ENCODE measurements at regions not wholly inside any gene's neighbourhood (a gene's known extent, or its start where the extent isn't known, plus 50 kb on each side); places are given as distances from the start of the nearest gene placed in this dataset.
"Not testable (repeated sequence)": the region's sequence is repeated elsewhere in the genome, so short reads cannot be mapped to it uniquely, and the experiment has no call there.

DNA sequence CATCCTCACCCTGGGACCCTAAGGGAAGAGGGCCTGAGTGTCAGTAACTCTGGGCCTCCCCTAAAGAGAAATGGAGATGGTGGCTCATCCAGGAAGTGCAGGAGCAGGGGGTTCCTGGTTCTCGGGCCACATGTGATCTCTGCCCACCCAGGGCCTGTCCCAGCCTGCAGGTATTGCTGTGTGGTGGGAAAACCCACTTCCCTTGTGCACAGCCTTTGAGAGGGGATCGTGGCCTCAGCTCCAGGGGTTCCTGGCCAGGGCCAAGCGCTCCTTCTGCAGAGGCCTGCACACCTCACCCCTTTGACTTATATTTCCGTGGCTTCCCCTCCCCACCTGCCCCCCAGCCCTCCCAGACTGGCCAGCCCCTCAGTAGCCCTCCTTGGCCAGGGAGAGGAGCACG, 213.5 kb downstream of the OR4C45 start:
- intact Hi-C loops (cut with DNase I): no loop called here
- peak in 1 of 10 donors; percentile 76 for DNase-seq

- DNase-seq: peak in 1 of 10 donors; percentile 56
- intact Hi-C loops (cut with DNase I): no loop called here
Observed at GRCh38 chr11:50246699-50247098, 214.0 kb downstream of the OR4C45 start.

GRCh38 chr11:50247309-50247874, 214.7 kb downstream of the OR4C45 start:
- peak in 1 of 10 donors; percentile 69 for DNase-seq
- intact Hi-C loops (cut with DNase I): no loop called here

DNA sequence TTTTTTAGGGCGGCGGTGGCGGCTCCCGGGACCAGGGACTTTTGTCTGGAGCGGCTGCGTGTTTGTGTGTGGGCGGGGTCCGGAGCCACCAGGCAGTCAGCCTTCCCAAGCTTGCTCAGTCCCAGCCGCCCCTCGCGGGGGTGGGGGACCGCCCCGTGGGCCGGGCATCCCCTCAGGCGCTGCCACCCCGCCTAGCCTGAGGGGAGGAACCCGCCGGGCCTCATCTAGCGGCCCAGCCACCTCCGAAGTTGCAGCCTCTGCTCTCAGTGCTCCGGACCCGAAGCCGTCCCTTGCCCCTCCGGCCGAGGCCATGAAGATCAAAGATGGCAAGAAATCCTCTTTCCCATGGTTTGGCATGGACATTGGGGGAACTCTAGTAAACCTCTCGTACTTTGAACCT, 235.2 kb downstream of the OR4C45 start:
- intact Hi-C loops (cut with DNase I): no loop called here
- DNase-seq: peak in 1 of 10 donors; percentile 80

DNA sequence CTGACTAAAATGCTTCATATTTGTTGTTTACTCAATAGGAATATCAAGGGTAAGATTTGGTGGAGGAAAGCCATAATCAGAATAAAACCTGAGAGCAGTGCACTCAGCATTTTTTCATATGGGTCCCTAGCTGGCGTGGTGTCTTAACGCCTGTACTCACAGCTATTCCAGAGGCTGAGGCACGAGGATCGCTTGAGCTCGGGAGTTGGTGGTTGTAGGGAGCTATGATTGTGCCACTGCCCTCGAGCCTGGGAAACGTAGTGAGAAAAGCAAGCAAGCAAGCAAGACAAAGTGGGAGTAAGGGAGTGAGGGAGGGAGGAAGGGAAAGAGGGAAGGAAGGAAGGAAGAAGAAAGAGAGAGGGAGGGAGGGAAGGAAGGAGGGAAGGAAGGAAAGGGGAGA, 242.5 kb downstream of the OR4C45 start:
- no peak for DNase-seq
- intact Hi-C loops (cut with DNase I): no loop called here

DNA sequence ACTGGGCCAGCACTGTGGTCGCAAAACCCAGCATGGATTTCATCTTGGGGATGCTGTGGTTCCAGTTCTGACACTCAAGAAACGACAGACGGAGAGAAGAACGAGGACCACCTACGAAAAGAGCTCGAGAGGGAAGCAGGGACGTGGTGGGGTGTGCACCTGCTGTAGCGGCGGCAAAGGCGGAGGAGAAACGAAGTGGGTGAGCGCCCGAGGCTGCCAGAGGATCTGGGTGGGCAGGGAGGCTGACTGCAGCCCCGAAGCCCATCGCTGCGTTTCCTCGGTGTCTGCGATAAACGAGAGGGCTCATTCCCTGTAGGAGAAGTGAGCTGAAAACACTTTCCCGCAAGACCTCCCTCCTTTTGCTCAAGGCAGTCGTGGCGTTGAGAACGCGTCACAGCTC, 246.1 kb downstream of the OR4C45 start:
- intact Hi-C loops (cut with DNase I): no loop called here
- no peak for DNase-seq

DNA sequence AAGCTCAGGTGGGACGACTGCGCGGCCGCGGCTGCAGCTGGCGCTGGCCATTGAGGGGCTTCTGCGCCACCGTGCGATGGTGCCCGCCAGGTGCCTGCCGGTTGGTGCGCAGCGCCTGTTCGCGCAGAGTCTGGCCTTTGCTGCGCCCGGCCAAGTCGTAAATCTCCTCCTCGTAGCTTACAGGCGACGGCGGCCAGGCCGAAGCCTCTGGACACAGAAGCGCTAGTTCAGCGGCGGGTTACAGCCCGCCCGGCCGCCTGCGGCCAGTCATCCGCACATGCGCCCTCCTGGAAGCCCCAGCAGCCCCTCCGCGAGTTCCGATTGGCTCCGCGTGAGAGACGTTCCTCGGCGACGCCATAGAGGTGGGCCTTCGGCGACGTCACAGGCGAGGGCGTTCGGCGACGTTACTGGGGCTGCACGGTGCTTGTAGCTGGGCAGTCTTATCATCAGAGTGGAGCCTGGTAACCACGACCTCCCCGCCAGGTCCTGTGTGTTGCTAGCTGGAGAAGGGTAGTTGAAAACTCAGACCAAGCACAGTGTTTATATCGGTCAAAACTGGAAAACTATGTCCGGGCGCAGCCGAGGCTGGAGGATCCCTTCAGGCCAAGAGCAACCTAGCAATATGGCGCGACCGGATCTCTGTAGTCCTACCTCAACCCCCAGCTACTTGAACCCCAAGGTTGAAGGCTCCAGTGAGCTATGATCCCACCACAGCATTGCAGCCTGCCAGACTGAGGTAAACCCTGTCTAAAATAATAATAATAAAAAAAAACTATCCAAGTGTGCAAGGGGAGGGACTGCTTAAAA, 265.7 kb downstream of the OR4C45 start:
- intact Hi-C loops (cut with DNase I): no loop called here
- peak in 1 of 10 donors; percentile 68 for DNase-seq

DNA sequence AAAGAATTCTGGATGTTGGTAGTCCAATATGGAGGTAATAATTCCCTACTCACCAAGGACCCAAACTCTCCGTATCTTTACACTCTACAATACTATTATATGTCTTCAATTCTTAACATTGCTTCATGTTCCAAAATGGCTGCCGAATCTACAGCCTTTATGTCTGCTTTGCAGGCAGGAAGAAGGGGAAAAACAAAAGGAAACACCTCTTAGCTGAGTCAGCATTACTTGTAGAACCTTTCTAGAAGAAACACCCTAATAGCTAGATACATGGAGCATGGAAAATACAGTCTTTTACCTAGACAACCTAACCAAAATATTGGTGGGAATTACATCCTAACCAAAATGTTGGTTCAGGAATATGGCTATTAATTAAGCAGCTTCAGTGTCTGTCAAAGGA, 298.0 kb downstream of the OR4C45 start:
- intact Hi-C loops (cut with DNase I); DNase-seq: not testable (repeated sequence)

DNA sequence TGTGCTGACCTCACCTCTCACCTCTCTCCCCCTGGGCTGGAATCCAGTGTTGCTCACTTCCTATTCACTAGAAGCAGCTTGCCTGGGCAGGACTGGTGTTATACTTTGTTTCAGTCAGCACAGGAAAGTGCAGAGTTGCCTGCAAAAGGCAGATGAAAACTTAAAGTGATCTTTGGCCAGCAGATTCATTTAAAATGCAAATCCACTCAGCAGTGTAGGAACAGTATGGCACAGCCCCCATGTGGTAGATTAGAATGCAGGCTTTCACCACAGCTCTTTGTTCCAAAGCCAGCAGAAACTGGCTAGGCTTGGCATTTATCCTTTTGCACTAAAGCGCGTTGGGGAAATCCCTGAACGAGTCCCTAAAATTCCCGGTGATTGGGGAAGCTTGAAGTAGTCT, 301.2 kb downstream of the OR4C45 start:
- intact Hi-C loops (cut with DNase I): no loop called here
- no peak for DNase-seq

GRCh38 chr11:50337432-50337831, 304.8 kb downstream of the OR4C45 start:
- intact Hi-C loops (cut with DNase I); DNase-seq: not testable (repeated sequence)

GRCh38 chr11:50348018-50348417, 315.3 kb downstream of the OR4C45 start:
- intact Hi-C loops (cut with DNase I); DNase-seq: not testable (repeated sequence)

GRCh38 chr11:50379484-50379883, 346.8 kb downstream of the OR4C45 start:
- DNase-seq: no peak
- intact Hi-C loops (cut with DNase I): no loop called here

DNA sequence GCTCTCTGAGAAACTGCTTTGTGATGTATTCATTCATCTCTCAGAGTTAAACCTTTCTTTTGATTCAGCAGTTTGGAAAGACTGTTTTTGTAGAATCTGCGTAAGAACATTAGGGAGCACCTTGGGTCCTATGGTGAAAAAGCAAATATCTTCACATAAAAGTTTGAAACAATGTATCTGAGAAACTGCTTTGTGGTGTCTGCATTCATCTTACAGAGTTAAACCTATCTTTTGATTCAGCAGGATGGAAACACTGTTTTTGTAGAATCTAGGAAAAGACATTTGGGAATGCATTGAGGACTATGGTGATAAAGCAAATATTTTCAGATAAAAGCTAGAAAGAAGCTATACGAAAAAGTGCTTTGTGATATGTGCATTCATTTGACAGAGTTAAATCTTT, 361.3 kb downstream of the OR4C45 start:
- intact Hi-C loops (cut with DNase I): no loop called here
- DNase-seq: no peak

DNA sequence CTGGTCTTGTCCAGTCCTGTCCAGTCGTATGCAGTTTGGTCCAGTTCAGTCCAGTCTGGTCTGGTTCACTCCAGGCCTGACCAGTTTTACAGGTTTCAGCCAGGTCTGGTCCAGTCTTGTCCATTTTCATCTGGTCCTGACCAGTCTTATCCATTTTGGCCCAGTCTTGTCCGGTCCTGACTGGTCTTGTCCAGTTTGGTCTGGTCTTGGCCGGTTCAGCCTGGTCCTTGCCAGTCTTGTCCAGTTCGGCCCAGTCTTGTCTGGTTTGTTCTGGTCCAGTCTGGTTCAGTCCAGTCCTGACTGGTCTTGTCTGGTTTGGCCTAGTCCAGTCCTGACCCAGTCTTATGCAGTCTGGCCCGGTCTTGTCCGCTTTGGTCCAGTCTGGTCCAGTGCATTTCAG, 380.2 kb downstream of the OR4C45 start:
- peak in 2 of 10 donors; percentile 27 to 47 for DNase-seq
- intact Hi-C loops (cut with DNase I): no loop called here

- intact Hi-C loops (cut with DNase I): no loop called here
- DNase-seq: no peak
Observed at GRCh38 chr11:50423208-50423607, 390.5 kb downstream of the OR4C45 start.

Data from posterior cingulate gyrus (tissue), 11 donors.